Neural cell (in vitro differentiated cells): ENCODE measurements at regions not wholly inside any gene's neighbourhood (a gene's known extent, or its start where the extent isn't known, plus 50 kb on each side); places are given as distances from the start of the nearest gene placed in this dataset.

Experiments used
- H2AFZ ChIP-seq: fragments of 200-600, 300-800 bp; sonication (generic), shearing (Covaris generic); 2 replicates; pipeline ENCODE4 v1.6.0; 2014; ENCODE audit warnings: low read depth, mild to moderate bottlenecking, antibody characterized with exemption, low read length, moderate library complexity
- H3F3A ChIP-seq: fragments of 200-600 bp; shearing (Covaris generic); 2 replicates; pipeline ENCODE4 v1.6.1; 2016; ENCODE audit warnings: mild to moderate bottlenecking, moderate library complexity, mixed read lengths, antibody characterized with exemption, low read length; ENCODE audit not compliant: insufficient read depth, poor library complexity, severe bottlenecking
- H3K27ac ChIP-seq: fragments of 200-600, 300-800 bp; sonication (generic), shearing (Covaris generic); 2 replicates; pipeline ENCODE4 v1.5.1; 2014; ENCODE audit warnings: mild to moderate bottlenecking, low read length, moderate library complexity
- H3K27me3 ChIP-seq: fragments of 300-800, 200-600 bp; sonication (generic), shearing (Covaris generic); 2 replicates; pipeline ENCODE4 v1.6.0; 2014; ENCODE audit warnings: mild to moderate bottlenecking, low read depth, low read length, moderate library complexity; ENCODE audit not compliant: insufficient read depth
- H3K36me3 ChIP-seq: fragments of 300-800, 200-600 bp; sonication (generic), shearing (Covaris generic); 2 replicates; pipeline ENCODE4 v1.5.1; 2014; ENCODE audit warnings: mild to moderate bottlenecking, antibody characterized with exemption, low read length, moderate library complexity; ENCODE audit not compliant: insufficient read depth
- H3K4me2 ChIP-seq: fragments of 300-800, 200-600 bp; sonication (generic), shearing (Covaris generic); 2 replicates; pipeline ENCODE4 v1.6.0; 2014; ENCODE audit warnings: mild to moderate bottlenecking, low read length
- H3K4me3 ChIP-seq: fragments of 300-800, 200-600 bp; sonication (generic), shearing (Covaris generic); 2 replicates; pipeline ENCODE4 v1.5.1; 2014; ENCODE audit warnings: mild to moderate bottlenecking, low read length, moderate library complexity
- H3K79me2 ChIP-seq: fragments of 200-600 bp; shearing (Covaris generic); replicated peaks from 2 replicates; pipeline ENCODE4 v1.6.0; 2014; ENCODE audit warnings: mild to moderate bottlenecking, low read length, moderate library complexity; ENCODE audit not compliant: insufficient read depth
- H3K9ac ChIP-seq: fragments of 300-800, 200-600 bp; sonication (generic), shearing (Covaris generic); 2 replicates; pipeline ENCODE4 v1.6.1; 2016; ENCODE audit warnings: mild to moderate bottlenecking, low read length, mixed read lengths
- H3K9me2 ChIP-seq: fragments of 200-600 bp; shearing (Covaris generic); 2 replicates; pipeline ENCODE4 v1.6.1; 2016; ENCODE audit warnings: mild to moderate bottlenecking, low read length, mixed read lengths; ENCODE audit not compliant: insufficient read depth
- H3K9me3 ChIP-seq: fragments of 200-600, 300-800 bp; sonication (generic), shearing (Covaris generic); 2 replicates; pipeline ENCODE4 v1.6.1; 2016; ENCODE audit warnings: mild to moderate bottlenecking, mixed run types, low read length, moderate library complexity, mixed read lengths
- H4K20me1 ChIP-seq: fragments of 200-600 bp; shearing (Covaris generic); 2 replicates; pipeline ENCODE4 v1.6.1; 2016; ENCODE audit warnings: mild to moderate bottlenecking, mixed run types; ENCODE audit not compliant: insufficient read depth
- CTCF ChIP-seq: fragments of 450-650 bp; IDR thresholded peaks from 2 replicates; pipeline ENCODE4 v1.5.1; 2014; ENCODE audit warnings: antibody characterized with exemption, mild to moderate bottlenecking, moderate library complexity; ENCODE audit not compliant: poor library complexity, severe bottlenecking
- EP300 ChIP-seq: fragments of 450-650 bp; conservative IDR thresholded peaks from 2 replicates; pipeline ENCODE4 v1.6.1; 2014; ENCODE audit warnings: antibody characterized with exemption, mild to moderate bottlenecking, moderate library complexity; ENCODE audit not compliant: poor library complexity, severe bottlenecking
- EZH2 ChIP-seq: fragments of 200-600, 300-800 bp; shearing (Covaris generic), sonication (generic); IDR thresholded peaks from 2 replicates; pipeline ENCODE4 v1.6.1; 2014; ENCODE audit warnings: antibody characterized with exemption, low read length, borderline replicate concordance, mild to moderate bottlenecking; ENCODE audit not compliant: insufficient read depth, poor library complexity, severe bottlenecking
- MXI1 ChIP-seq: fragments of 450-650 bp; conservative IDR thresholded peaks from 2 replicates; pipeline ENCODE4 v1.6.1; 2014; ENCODE audit warnings: antibody characterized with exemption, mild to moderate bottlenecking; ENCODE audit not compliant: poor library complexity, severe bottlenecking
- POLR2AphosphoS5 ChIP-seq: IDR thresholded peaks from 2 replicates; pipeline ENCODE4 v1.6.1; 2012
- RAD21 ChIP-seq: fragments of 450-650 bp; conservative IDR thresholded peaks from 2 replicates; pipeline ENCODE4 v1.6.1; 2014; ENCODE audit warnings: antibody characterized with exemption, mild to moderate bottlenecking, moderate library complexity
- REST ChIP-seq: IDR thresholded peaks from 2 replicates; pipeline ENCODE4 v1.6.1; 2012; ENCODE audit warnings: borderline replicate concordance
- SMC3 ChIP-seq: fragments of 450-650 bp; conservative IDR thresholded peaks from 2 replicates; pipeline ENCODE4 v1.6.1; 2014; ENCODE audit warnings: antibody characterized with exemption, mild to moderate bottlenecking, moderate library complexity; ENCODE audit not compliant: poor library complexity
- TAF1 ChIP-seq: IDR thresholded peaks from 2 replicates; pipeline ENCODE4 v1.6.1; 2012; ENCODE audit warnings: low read depth

- Histone ChIP-seq H3K9ac (no peak overlapping the region), H3K4me2 (no peak overlapping the region), H4K20me1 (no peaks in the 10 kb centered on the region), H3K27ac (no peak overlapping the region), H3K27me3 (no peaks in the 10 kb centered on the region), H3K36me3 (no peaks in the 10 kb centered on the region), H3K79me2 (no peaks in the 10 kb centered on the region), H3K4me3 (no peak overlapping the region), H3K9me3 (no peaks in the 10 kb centered on the region), H2AFZ (no peak overlapping the region), H3K9me2 (no peaks in the 10 kb centered on the region), H3F3A (no peaks in the 10 kb centered on the region)
- no peak for TF ChIP-seq SMC3
- TF ChIP-seq EZH2, result no peak
Measured at GRCh38 chr2:129779783-129780182, 199.7 kb upstream of the RAB6C start.

GRCh38 chr2:129780316-129781270 is 198.9 kb upstream of the RAB6C start:
- no peak overlapping the region for H3K9ac ChIP-seq
- H3F3A ChIP-seq, result no peaks in the 10 kb centered on the region
- H4K20me1 ChIP-seq, result no peaks in the 10 kb centered on the region
- no peak overlapping the region for H2AFZ ChIP-seq
- no peaks in the 10 kb centered on the region for H3K9me3 ChIP-seq
- no peaks in the 10 kb centered on the region for H3K9me2 ChIP-seq
- no peak overlapping the region for H3K27ac ChIP-seq
- H3K4me3 ChIP-seq, result no peak overlapping the region
- H3K4me2 ChIP-seq, result no peak overlapping the region
- H3K79me2 ChIP-seq, result no peaks in the 10 kb centered on the region
- no peaks in the 10 kb centered on the region for H3K36me3 ChIP-seq
- TF ChIP-seq EP300, result no peak
- TF ChIP-seq TAF1, result no peak
- TF ChIP-seq POLR2AphosphoS5, result no peak
- TF ChIP-seq SMC3, result no peak
- TF ChIP-seq RAD21, result no peak
- TF ChIP-seq MXI1, result no peak
- no peak for TF ChIP-seq CTCF
- no peak for TF ChIP-seq EZH2
- H3K27me3 ChIP-seq, result no peaks in the 10 kb centered on the region

- H3K4me2 ChIP-seq, result no peak overlapping the region
- H3F3A ChIP-seq, result no peaks in the 10 kb centered on the region
- no peak overlapping the region for H2AFZ ChIP-seq
- no peak overlapping the region for H3K27ac ChIP-seq
- H4K20me1 ChIP-seq, result no peaks in the 10 kb centered on the region
- no peak for TF ChIP-seq SMC3
- no peak for TF ChIP-seq MXI1
- TF ChIP-seq EZH2, result no peak
- TF ChIP-seq POLR2AphosphoS5, result no peak
- no peak for TF ChIP-seq EP300
- TF ChIP-seq REST, result no peak
- TF ChIP-seq CTCF, result no peak
- no peak for TF ChIP-seq RAD21
- no peak for TF ChIP-seq TAF1
- no peaks in the 10 kb centered on the region for H3K36me3 ChIP-seq
- no peak overlapping the region for H3K4me3 ChIP-seq
- H3K79me2 ChIP-seq, result no peaks in the 10 kb centered on the region
- no peaks in the 10 kb centered on the region for H3K9me2 ChIP-seq
- no peaks in the 10 kb centered on the region for H3K27me3 ChIP-seq
- no peak overlapping the region for H3K9ac ChIP-seq
- H3K9me3 ChIP-seq, result no peaks in the 10 kb centered on the region
Measured at GRCh38 chr2:129781749-129782632, 197.5 kb upstream of the RAB6C start.
